ENCODE measurements at regions not wholly inside any gene's neighbourhood (a gene's known extent, or its start where the extent isn't known, plus 50 kb on each side); places are given as distances from the start of the nearest gene placed in this dataset.

GRCh38 chr6:156515242-156515641, 261.9 kb upstream of the ARID1B start (continued):
- TF ChIP-seq YY1 (IDR thresholded peaks at IDR 0.05; ENCODE audit: extremely low read depth, insufficient replicate concordance, low read depth, low read length) (no peak), JUND (IDR thresholded peaks at IDR 0.05) (no peak), EGR1 (IDR thresholded peaks at IDR 0.05; ENCODE audit: low read depth) (no peak), ZFX (IDR thresholded peaks at IDR 0.05) (no peak)
- TF ChIP-seq, protein P1, sequence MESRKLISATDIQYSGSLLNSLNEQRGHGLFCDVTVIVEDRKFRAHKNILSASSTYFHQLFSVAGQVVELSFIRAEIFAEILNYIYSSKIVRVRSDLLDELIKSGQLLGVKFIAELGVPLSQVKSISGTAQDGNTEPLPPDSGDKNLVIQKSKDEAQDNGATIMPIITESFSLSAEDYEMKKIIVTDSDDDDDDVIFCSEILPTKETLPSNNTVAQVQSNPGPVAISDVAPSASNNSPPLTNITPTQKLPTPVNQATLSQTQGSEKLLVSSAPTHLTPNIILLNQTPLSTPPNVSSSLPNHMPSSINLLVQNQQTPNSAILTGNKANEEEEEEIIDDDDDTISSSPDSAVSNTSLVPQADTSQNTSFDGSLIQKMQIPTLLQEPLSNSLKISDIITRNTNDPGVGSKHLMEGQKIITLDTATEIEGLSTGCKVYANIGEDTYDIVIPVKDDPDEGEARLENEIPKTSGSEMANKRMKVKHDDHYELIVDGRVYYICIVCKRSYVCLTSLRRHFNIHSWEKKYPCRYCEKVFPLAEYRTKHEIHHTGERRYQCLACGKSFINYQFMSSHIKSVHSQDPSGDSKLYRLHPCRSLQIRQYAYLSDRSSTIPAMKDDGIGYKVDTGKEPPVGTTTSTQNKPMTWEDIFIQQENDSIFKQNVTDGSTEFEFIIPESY (IDR thresholded peaks at IDR 0.05; ENCODE audit: extremely low read depth, insufficient replicate concordance, low read length): no peak

GRCh38 chr6:156513504-156513903, 263.7 kb upstream of the ARID1B start:
- Histone ChIP-seq H4K20me1 (ENCODE audit: insufficient read depth) (no peaks in the 10 kb centered on the region), H3K79me2 (ENCODE audit: insufficient read depth, low read length) (no peaks in the 10 kb centered on the region), H2AFZ (ENCODE audit: low read depth, low read length, poor library complexity, severe bottlenecking) (no peak overlapping the region), H3K36me3 (ENCODE audit: control insufficient read depth in 1 of 2, insufficient read depth in 2 of 2, low read length in 2 of 2) (no peaks in the 10 kb centered on the region), H3K9me3 (ENCODE audit: control insufficient read depth in 1 of 2, insufficient read depth in 1 of 2, low read depth in 1 of 2, low read length in 2 of 2) (no peaks in the 10 kb centered on the region), H3K9me2 (ENCODE audit: insufficient read depth) (no peaks in the 10 kb centered on the region), H3K4me2 (ENCODE audit: low read length) (no peak overlapping the region), H3K4me3 (replicated peaks in 1 of 2; ENCODE audit: low read depth in 1 of 2, low read length in 2 of 2) (no peak overlapping the region), H3K9ac (ENCODE audit: low read length) (no peak overlapping the region), H3K27ac (ENCODE audit: low read depth, low read length) (no peak overlapping the region), H3K27me3 (ENCODE audit: insufficient read depth, low read length) (peaks cover 24% of the 10 kb centered on the region), H3K4me1 (ENCODE audit: control insufficient read depth in 1 of 2, insufficient read depth in 2 of 2, low read length in 2 of 2) (no peaks in the 10 kb centered on the region)
- no peak for DNase-seq (ENCODE audit: low read depth, low spot score)
- ChIA-PET RAD21 (ENCODE audit: low non-redundant PET in 1 of 2, low total read pairs in 2 of 2, uncharacterized antibody in 2 of 2, unreplicated experiment in 2 of 2) (no interaction called here), POLR2A (no interaction called here), CTCF (no interaction called here)
- TF ChIP-seq EZH2 (IDR thresholded peaks at IDR 0.05) (no peak), MAX (IDR thresholded peaks at IDR 0.05) (no peak), FOSL1 (IDR thresholded peaks at IDR 0.05; ENCODE audit: low read depth) (no peak), YY1 (IDR thresholded peaks at IDR 0.05; ENCODE audit: extremely low read depth, insufficient replicate concordance, low read depth, low read length) (no peak), CEBPB (IDR thresholded peaks at IDR 0.05; ENCODE audit: low read depth) (no peak), ZNF274 (IDR thresholded peaks at IDR 0.05; ENCODE audit: low read depth, low read length) (no peak), SRF (IDR thresholded peaks at IDR 0.05; ENCODE audit: low read depth) (no peak)
- TF ChIP-seq, protein P1 (IDR thresholded peaks at IDR 0.05; ENCODE audit: extremely low read depth, insufficient replicate concordance, low read length): no peak
- intact Hi-C loops (cut with micrococcal nuclease): no loop called here
- ATAC-seq: no peak
- no TSS peak for BruUV-seq (replicated peaks)
